ENCODE measurements at regions not wholly inside any gene's neighbourhood (a gene's known extent, or its start where the extent isn't known, plus 50 kb on each side); places are given as distances from the start of the nearest gene placed in this dataset.
"Not testable (repeated sequence)": the region's sequence is repeated elsewhere in the genome, so short reads cannot be mapped to it uniquely, and the experiment has no call there.

GRCh38 chrX:13389501-13389900 lies 69.6 kb upstream of the ATXN3L start:
- H3K27me3 ChIP-seq (ENCODE audit: control insufficient read depth in 3 of 3, insufficient read depth in 3 of 3, low read length in 3 of 3) = no peaks in the 10 kb centered on the region
- H3K9me3 ChIP-seq (ENCODE audit: control insufficient read depth in 2 of 2, insufficient read depth in 1 of 2, low read depth in 1 of 2, low read length in 1 of 2) = no peaks in the 10 kb centered on the region
- H3K27ac ChIP-seq (ENCODE audit: low read depth in 1 of 3, low read length in 2 of 3) = no peak overlapping the region
- H3K36me3 ChIP-seq (ENCODE audit: control insufficient read depth in 3 of 3, insufficient read depth in 2 of 3, low read depth in 1 of 3, low read length in 3 of 3) = no peaks in the 10 kb centered on the region
- 84 to 100% (median 89%) methylated on average over 1 of the region's 1 CpG for WGBS, 3 donors
- DNase-seq (no peak), FAIRE-seq (no peak)
- no peak overlapping the region for H3K4me3 ChIP-seq (ENCODE audit: low read depth in 1 of 3, low read length in 3 of 3)
- H3K4me1 ChIP-seq (ENCODE audit: control insufficient read depth in 3 of 3, insufficient read depth in 2 of 3, low read depth in 1 of 3, low read length in 2 of 3) = no peaks in the 10 kb centered on the region

GRCh38 chrX:13387666-13388494 lies 68.0 kb upstream of the ATXN3L start:
- WGBS, 3 donors = 75 to 93% (median 89%) methylated on average over 2 of the region's 2 CpGs
- no peak overlapping the region for H3K4me3 ChIP-seq (ENCODE audit: low read depth in 1 of 3, low read length in 3 of 3)
- H3K27me3 ChIP-seq (ENCODE audit: control insufficient read depth in 3 of 3, insufficient read depth in 3 of 3, low read length in 3 of 3) = no peaks in the 10 kb centered on the region
- DNase-seq (no peak), FAIRE-seq (no peak)
- no peak overlapping the region for H3K27ac ChIP-seq (ENCODE audit: low read depth in 1 of 3, low read length in 2 of 3)
- H3K4me1 ChIP-seq (ENCODE audit: control insufficient read depth in 3 of 3, insufficient read depth in 2 of 3, low read depth in 1 of 3, low read length in 2 of 3) = no peaks in the 10 kb centered on the region
- no peaks in the 10 kb centered on the region for H3K9me3 ChIP-seq (ENCODE audit: control insufficient read depth in 2 of 2, insufficient read depth in 1 of 2, low read depth in 1 of 2, low read length in 1 of 2)
- H3K36me3 ChIP-seq (ENCODE audit: control insufficient read depth in 3 of 3, insufficient read depth in 2 of 3, low read depth in 1 of 3, low read length in 3 of 3) = no peaks in the 10 kb centered on the region

- Histone ChIP-seq H3K9me3 (ENCODE audit: control insufficient read depth in 2 of 2, insufficient read depth in 1 of 2, low read depth in 1 of 2, low read length in 1 of 2) (no peaks in the 10 kb centered on the region), H3K27ac (ENCODE audit: low read depth in 1 of 3, low read length in 2 of 3) (no peak overlapping the region), H3K4me3 (ENCODE audit: low read depth in 1 of 3, low read length in 3 of 3) (no peak overlapping the region), H3K4me1 (ENCODE audit: control insufficient read depth in 3 of 3, insufficient read depth in 2 of 3, low read depth in 1 of 3, low read length in 2 of 3) (no peaks in the 10 kb centered on the region), H3K27me3 (ENCODE audit: control insufficient read depth in 3 of 3, insufficient read depth in 3 of 3, low read length in 3 of 3) (no peaks in the 10 kb centered on the region), H3K36me3 (ENCODE audit: control insufficient read depth in 3 of 3, insufficient read depth in 2 of 3, low read depth in 1 of 3, low read length in 3 of 3) (no peaks in the 10 kb centered on the region)
- DNase-seq = no peak
- no peak for FAIRE-seq
These were observed 66.8 kb upstream of the ATXN3L start for GRCh38 chrX:13386636-13387035.

GRCh38 chrX:13386092-13386491 lies 66.2 kb upstream of the ATXN3L start:
- FAIRE-seq = no peak
- 87 to 90% (median 88%) methylated on average over 3 of the region's 3 CpGs for WGBS, 3 donors

GRCh38 chrX:13383907-13384306 lies 64.1 kb upstream of the ATXN3L start:
- Histone ChIP-seq H3K27ac (ENCODE audit: low read depth in 1 of 3, low read length in 2 of 3) (no peak overlapping the region), H3K4me1 (ENCODE audit: control insufficient read depth in 3 of 3, insufficient read depth in 2 of 3, low read depth in 1 of 3, low read length in 2 of 3) (no peaks in the 10 kb centered on the region), H3K9me3 (ENCODE audit: control insufficient read depth in 2 of 2, insufficient read depth in 1 of 2, low read depth in 1 of 2, low read length in 1 of 2) (no peaks in the 10 kb centered on the region), H3K27me3 (ENCODE audit: control insufficient read depth in 3 of 3, insufficient read depth in 3 of 3, low read length in 3 of 3) (no peaks in the 10 kb centered on the region), H3K4me3 (ENCODE audit: low read depth in 1 of 3, low read length in 3 of 3) (no peak overlapping the region), H3K36me3 (ENCODE audit: control insufficient read depth in 3 of 3, insufficient read depth in 2 of 3, low read depth in 1 of 3, low read length in 3 of 3) (no peaks in the 10 kb centered on the region)
- DNase-seq (no peak), FAIRE-seq (no peak)
- WGBS, 3 donors = 62 to 80% (median 71%) methylated on average over 5 of the region's 5 CpGs

More at GRCh38 chrX:13386092-13386491, 66.2 kb upstream of the ATXN3L start:
- no peak overlapping the region for H3K4me3 ChIP-seq (ENCODE audit: low read depth in 1 of 3, low read length in 3 of 3)
- no peak overlapping the region for H3K27ac ChIP-seq (ENCODE audit: low read depth in 1 of 3, low read length in 2 of 3)
- no peaks in the 10 kb centered on the region for H3K9me3 ChIP-seq (ENCODE audit: control insufficient read depth in 2 of 2, insufficient read depth in 1 of 2, low read depth in 1 of 2, low read length in 1 of 2)
- no peaks in the 10 kb centered on the region for H3K27me3 ChIP-seq (ENCODE audit: control insufficient read depth in 3 of 3, insufficient read depth in 3 of 3, low read length in 3 of 3)
- H3K4me1 ChIP-seq (ENCODE audit: control insufficient read depth in 3 of 3, insufficient read depth in 2 of 3, low read depth in 1 of 3, low read length in 2 of 3) = no peaks in the 10 kb centered on the region
- DNase-seq = no peak
- no peaks in the 10 kb centered on the region for H3K36me3 ChIP-seq (ENCODE audit: control insufficient read depth in 3 of 3, insufficient read depth in 2 of 3, low read depth in 1 of 3, low read length in 3 of 3)

- no peak overlapping the region for H3K27ac ChIP-seq (ENCODE audit: low read depth in 1 of 3, low read length in 2 of 3)
- DNase-seq (no peak), FAIRE-seq (no peak)
- H3K9me3 ChIP-seq (ENCODE audit: control insufficient read depth in 2 of 2, insufficient read depth in 1 of 2, low read depth in 1 of 2, low read length in 1 of 2) = no peaks in the 10 kb centered on the region
- H3K4me3 ChIP-seq (ENCODE audit: low read depth in 1 of 3, low read length in 3 of 3) = no peak overlapping the region
- no peaks in the 10 kb centered on the region for H3K4me1 ChIP-seq (ENCODE audit: control insufficient read depth in 3 of 3, insufficient read depth in 2 of 3, low read depth in 1 of 3, low read length in 2 of 3)
- no peaks in the 10 kb centered on the region for H3K27me3 ChIP-seq (ENCODE audit: control insufficient read depth in 3 of 3, insufficient read depth in 3 of 3, low read length in 3 of 3)
- 74 to 97% (median 85%) methylated on average over 2 of the region's 2 CpGs for WGBS, 3 donors
- no peaks in the 10 kb centered on the region for H3K36me3 ChIP-seq (ENCODE audit: control insufficient read depth in 3 of 3, insufficient read depth in 2 of 3, low read depth in 1 of 3, low read length in 3 of 3)
These were observed 61.7 kb upstream of the ATXN3L start for GRCh38 chrX:13381514-13381913.

- Histone ChIP-seq H3K4me3 (ENCODE audit: low read depth in 1 of 3, low read length in 3 of 3) (no peak overlapping the region), H3K4me1 (ENCODE audit: control insufficient read depth in 3 of 3, insufficient read depth in 2 of 3, low read depth in 1 of 3, low read length in 2 of 3) (no peaks in the 10 kb centered on the region), H3K27ac (ENCODE audit: low read depth in 1 of 3, low read length in 2 of 3) (no peak overlapping the region), H3K36me3 (ENCODE audit: control insufficient read depth in 3 of 3, insufficient read depth in 2 of 3, low read depth in 1 of 3, low read length in 3 of 3) (no peaks in the 10 kb centered on the region), H3K27me3 (ENCODE audit: control insufficient read depth in 3 of 3, insufficient read depth in 3 of 3, low read length in 3 of 3) (no peaks in the 10 kb centered on the region), H3K9me3 (ENCODE audit: control insufficient read depth in 2 of 2, insufficient read depth in 1 of 2, low read depth in 1 of 2, low read length in 1 of 2) (no peaks in the 10 kb centered on the region)
- FAIRE-seq (no peak), DNase-seq (no peak)
- 36 to 44% (median 41%) methylated on average over 2 of the region's 2 CpGs for WGBS, 3 donors
These were observed 60.4 kb upstream of the ATXN3L start for GRCh38 chrX:13380211-13380610.

GRCh38 chrX:13378562-13379518 lies 59.0 kb upstream of the ATXN3L start:
- not testable (repeated sequence) for H3K4me3 ChIP-seq (ENCODE audit: low read depth in 1 of 3, low read length in 3 of 3); H3K4me1 ChIP-seq (ENCODE audit: control insufficient read depth in 3 of 3, insufficient read depth in 2 of 3, low read depth in 1 of 3, low read length in 2 of 3); H3K36me3 ChIP-seq (ENCODE audit: control insufficient read depth in 3 of 3, insufficient read depth in 2 of 3, low read depth in 1 of 3, low read length in 3 of 3); DNase-seq; FAIRE-seq; H3K9me3 ChIP-seq (ENCODE audit: control insufficient read depth in 2 of 2, insufficient read depth in 1 of 2, low read depth in 1 of 2, low read length in 1 of 2); H3K27me3 ChIP-seq (ENCODE audit: control insufficient read depth in 3 of 3, insufficient read depth in 3 of 3, low read length in 3 of 3); H3K27ac ChIP-seq (ENCODE audit: low read depth in 1 of 3, low read length in 2 of 3)
- 88 to 93% (median 91%) methylated on average over 38 to 58 of the region's 60 CpGs for WGBS, 3 donors

All from small intestine (tissue), 7 donors.